Spinal cord (tissue), 9 donors: ENCODE measurements at regions not wholly inside any gene's neighbourhood (a gene's known extent, or its start where the extent isn't known, plus 50 kb on each side); places are given as distances from the start of the nearest gene placed in this dataset.

Experiments
- DNase-seq, 6 donors: peaks; one replicate each; pipeline versions ENCODE4 v3.0.0 to v3.0.0-alpha.2; 2013 to 2015; ENCODE audit warnings: low spot score in 6 of 6, low read depth in 4 of 6
- H3K27ac ChIP-seq: one replicate; pipeline ENCODE4 v1.5.1; 2013; ENCODE audit warnings: low read depth, low read length, control low read depth
- H3K27me3 ChIP-seq: one replicate; pipeline ENCODE4 v1.6.1; 2013; ENCODE audit warnings: low read length; ENCODE audit not compliant: control insufficient read depth, insufficient read depth
- H3K36me3 ChIP-seq: one replicate; pipeline ENCODE4 v1.6.1; 2013; ENCODE audit warnings: low read length; ENCODE audit not compliant: control insufficient read depth, insufficient read depth
- H3K4me1 ChIP-seq: one replicate; pipeline ENCODE4 v1.6.1; 2013; ENCODE audit warnings: low read length; ENCODE audit not compliant: control insufficient read depth, insufficient read depth
- H3K4me3 ChIP-seq: one replicate; pipeline ENCODE4 v1.5.1; 2013; ENCODE audit warnings: low read depth, low read length, control low read depth
- H3K9me3 ChIP-seq: one replicate; pipeline ENCODE4 v1.6.1; 2013; ENCODE audit warnings: low read length; ENCODE audit not compliant: control insufficient read depth, insufficient read depth
- WGBS: methylation state at CpG from one replicate; pipeline ENCODE4 v1.1.5; 2013; ENCODE audit warnings: missing lambda C conversion rate; ENCODE audit not compliant: insufficient coverage; 5-methylcytosine and 5-hydroxymethylcytosine counted together
- donor health status: healthy.

DNA sequence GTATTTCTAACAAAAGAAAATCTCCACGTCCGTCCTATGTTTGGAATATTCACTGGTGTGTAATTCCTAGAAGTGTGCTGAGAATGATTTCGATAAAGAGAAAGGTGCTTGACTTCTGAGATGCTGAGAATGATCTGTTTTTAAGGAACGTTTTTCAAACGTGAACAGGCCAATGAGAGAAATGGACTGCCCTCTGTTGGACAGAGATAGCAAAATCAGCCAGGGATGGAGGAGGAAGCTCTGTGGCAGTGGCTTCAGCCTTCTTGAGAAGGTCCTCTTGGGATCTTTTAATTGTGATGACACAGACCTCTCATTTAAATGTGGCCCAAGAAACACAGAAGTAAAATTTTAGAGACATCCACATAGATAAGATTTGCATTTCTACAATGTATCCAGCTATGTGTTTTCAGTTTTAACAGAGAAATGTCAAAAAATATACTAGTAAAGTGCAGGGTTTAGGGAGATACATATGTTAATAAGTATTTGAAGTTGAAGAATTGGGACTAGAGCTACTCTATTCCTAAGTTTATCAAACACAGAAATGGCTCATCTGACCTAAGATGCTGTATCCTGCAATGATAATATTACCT lies 84.0 kb upstream of the RCN1 start:
- H3K4me3 ChIP-seq, result no peak overlapping the region
- peaks cover 2% of the 10 kb centered on the region for H3K27me3 ChIP-seq
- H3K4me1 ChIP-seq, result peaks cover 11% of the 10 kb centered on the region
- H3K27ac ChIP-seq, result no peak overlapping the region
- 18% methylated on average over 5 of the region's 5 CpGs for WGBS
- DNase-seq, result peak in 3 of 6 donors; percentile 44 to 88 (median 81)
- no peaks in the 10 kb centered on the region for H3K9me3 ChIP-seq
- no peaks in the 10 kb centered on the region for H3K36me3 ChIP-seq

DNA sequence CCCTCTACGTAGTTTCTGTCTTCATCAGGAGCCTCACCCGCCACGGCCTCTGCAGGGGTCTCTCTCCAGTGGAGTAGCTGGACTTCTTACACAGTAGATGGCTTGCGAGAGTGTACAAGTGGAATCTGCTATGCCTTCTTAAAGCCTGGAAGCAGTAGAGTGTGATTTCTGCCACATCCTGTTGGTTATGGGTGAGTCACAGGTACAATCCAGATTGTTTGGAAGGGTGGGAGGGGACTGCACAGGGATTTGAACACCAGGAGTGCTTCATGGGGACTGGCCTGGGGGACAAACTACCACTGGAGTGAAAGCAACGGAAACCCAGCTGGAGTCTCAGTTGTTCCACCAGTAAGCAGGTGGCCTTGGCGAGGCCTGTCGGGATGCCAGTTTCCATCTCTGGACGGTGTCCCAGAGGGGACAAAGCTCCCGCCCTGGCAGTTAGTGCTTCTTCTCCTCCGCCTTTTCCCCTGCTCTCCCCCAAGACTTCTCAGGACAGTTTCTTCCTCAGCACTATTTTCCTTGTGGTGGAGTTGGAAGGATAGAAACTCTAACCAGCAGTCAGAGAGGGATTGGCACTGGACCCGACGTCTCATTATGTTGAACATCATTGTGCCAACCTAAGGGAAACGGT lies 85.0 kb upstream of the RCN1 start:
- peak in 1 of 6 donors; percentile 53 for DNase-seq
- no peaks in the 10 kb centered on the region for H3K36me3 ChIP-seq
- 93% methylated on average over 6 of the region's 13 CpGs for WGBS
- H3K27ac ChIP-seq, result no peak overlapping the region
- H3K4me1 ChIP-seq, result peaks cover 11% of the 10 kb centered on the region
- H3K27me3 ChIP-seq, result no peaks in the 10 kb centered on the region
- H3K9me3 ChIP-seq, result no peaks in the 10 kb centered on the region
- no peak overlapping the region for H3K4me3 ChIP-seq

DNA sequence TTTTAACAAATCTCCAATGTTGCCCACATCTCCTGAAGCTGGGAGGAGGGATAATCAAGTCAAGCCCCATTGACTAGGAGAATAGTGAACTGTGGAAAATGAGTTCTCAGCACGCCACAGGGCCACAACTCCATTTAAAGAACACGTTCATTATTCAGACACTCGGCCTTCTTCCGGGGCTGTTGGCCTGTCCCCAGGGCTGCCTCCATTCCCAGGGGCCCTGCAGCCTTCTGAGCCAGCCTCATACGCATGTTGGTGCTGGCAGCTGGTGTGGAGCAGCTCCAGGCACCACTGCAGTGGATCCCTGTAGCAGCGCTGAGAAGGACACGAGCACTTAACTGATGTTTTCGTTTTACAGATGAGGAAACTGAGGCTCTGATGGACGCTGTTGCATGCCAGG lies 87.5 kb upstream of the RCN1 start:
- Histone ChIP-seq H3K36me3 (no peaks in the 10 kb centered on the region), H3K27ac (no peak overlapping the region), H3K4me3 (no peak overlapping the region), H3K9me3 (no peaks in the 10 kb centered on the region), H3K27me3 (no peaks in the 10 kb centered on the region), H3K4me1 (peaks cover 11% of the 10 kb centered on the region)
- DNase-seq, result peak in 2 of 6 donors; percentile 28 to 37
- 50% methylated on average over 9 of the region's 9 CpGs for WGBS

DNA sequence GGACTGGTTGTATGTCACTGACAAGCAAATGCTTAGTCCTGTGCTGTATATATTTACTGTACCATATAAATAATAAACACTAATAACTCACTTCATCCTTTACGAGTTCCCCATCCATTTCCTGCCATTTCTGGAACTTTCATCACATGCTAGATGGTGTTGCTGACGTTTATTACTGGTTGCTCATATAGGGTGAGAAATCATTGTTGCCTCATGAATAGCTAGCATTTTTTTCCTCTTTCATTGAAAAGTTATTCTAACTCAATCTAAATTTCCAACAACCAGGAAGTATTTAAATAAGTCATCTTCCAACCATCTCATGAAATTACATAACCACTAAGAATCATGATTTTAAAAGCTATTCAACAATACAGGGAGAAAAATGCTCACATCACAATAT lies 88.6 kb upstream of the RCN1 start:
- Histone ChIP-seq H3K9me3 (no peaks in the 10 kb centered on the region), H3K27ac (no peak overlapping the region), H3K4me3 (no peak overlapping the region), H3K36me3 (no peaks in the 10 kb centered on the region), H3K4me1 (peaks cover 11% of the 10 kb centered on the region), H3K27me3 (no peaks in the 10 kb centered on the region)
- no CpG with 5 or more reads among the region's 2 CpGs for WGBS
- DNase-seq, result no peak

DNA sequence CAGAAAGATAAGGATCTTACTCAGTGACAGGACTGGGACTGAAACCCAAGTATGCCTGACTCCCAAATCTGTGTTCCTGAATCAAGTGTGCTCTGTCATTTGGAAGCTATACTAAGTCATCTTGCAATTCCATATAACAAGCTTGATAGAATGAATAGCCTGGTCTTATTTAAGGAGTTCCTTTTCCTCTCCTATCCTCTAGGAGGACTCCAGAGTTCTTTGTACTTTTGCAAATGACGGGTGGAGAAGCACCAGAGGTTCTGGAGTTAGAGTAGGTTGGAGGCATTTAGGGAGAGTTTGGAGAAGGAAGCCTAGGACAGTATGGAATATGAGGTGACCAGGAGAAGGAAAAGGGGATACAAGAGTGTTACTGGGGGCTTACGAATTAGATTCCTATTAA lies 92.9 kb upstream of the RCN1 start:
- WGBS, result 86% methylated on average over 1 of the region's 2 CpGs
- DNase-seq, result no peak
- Histone ChIP-seq H3K27ac (no peak overlapping the region), H3K27me3 (no peaks in the 10 kb centered on the region), H3K9me3 (no peaks in the 10 kb centered on the region), H3K36me3 (no peaks in the 10 kb centered on the region), H3K4me3 (no peak overlapping the region), H3K4me1 (no peaks in the 10 kb centered on the region)

DNA sequence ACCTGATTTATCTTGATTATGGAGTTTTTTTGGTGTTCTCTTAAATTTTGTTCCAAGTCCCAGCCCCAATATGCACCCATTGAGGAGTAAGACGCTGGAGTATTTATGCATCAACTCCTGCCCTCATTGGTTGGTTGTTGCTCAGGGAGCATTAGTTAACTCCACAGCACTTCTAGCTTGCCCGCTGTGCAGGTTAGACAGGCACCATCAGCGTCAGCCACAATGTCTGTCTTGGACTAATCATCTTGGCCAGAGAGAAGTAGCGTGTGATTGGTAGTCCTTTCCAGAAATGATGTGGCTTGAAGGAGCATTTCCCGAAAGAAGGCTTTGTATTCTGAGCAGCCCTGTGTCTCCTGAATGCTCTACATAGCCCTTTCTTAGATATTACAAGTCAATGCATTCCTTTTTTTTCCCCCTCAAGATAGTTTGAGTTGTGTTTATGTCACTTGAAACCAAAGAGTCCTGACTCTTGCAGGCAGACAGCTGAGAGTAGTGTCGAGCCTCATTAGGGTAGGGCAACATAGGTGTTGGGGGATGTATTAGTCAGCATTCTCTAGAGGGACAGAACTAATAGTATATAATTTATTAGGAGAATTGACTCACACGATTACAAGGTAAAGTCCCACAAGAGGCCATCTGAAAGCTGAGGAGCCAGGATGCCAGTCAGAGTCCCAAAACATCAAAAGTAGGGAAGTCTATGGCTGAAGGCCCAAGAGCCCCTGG lies 94.6 kb upstream of the RCN1 start:
- Histone ChIP-seq H3K9me3 (no peaks in the 10 kb centered on the region), H3K36me3 (no peaks in the 10 kb centered on the region), H3K27me3 (no peaks in the 10 kb centered on the region), H3K4me3 (no peak overlapping the region), H3K27ac (no peak overlapping the region), H3K4me1 (no peaks in the 10 kb centered on the region)
- no peak for DNase-seq
- 80% methylated on average over 1 of the region's 7 CpGs for WGBS

DNA sequence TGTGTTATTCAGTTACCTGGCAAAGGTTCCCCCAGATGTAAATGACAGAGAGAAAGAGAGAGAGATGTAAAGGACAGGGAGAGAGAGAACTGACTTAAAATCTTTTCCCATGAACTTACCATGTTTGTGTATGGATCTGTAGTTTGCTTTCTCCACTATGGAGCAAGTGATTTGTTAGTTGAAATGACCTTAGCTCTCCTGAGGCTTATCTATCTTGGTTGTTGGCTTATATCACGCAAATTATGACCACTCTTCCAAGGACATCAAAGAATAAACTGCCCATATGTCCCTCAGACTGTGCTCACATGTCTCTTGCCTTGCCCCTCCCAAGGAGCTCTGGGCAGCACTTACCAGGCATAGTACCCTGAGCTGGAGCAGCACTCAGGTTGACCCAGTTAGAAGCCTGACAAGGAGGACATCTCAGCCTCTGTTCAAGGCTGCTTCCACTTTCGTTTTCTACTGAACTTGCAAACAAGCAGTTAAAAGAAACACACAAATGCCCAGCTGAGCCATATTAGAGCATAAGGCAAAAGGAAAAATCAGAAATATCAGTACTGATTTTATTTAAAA lies 95.3 kb upstream of the RCN1 start:
- no peak for DNase-seq
- Histone ChIP-seq H3K36me3 (no peaks in the 10 kb centered on the region), H3K4me1 (no peaks in the 10 kb centered on the region), H3K27ac (no peak overlapping the region), H3K4me3 (no peak overlapping the region), H3K27me3 (no peaks in the 10 kb centered on the region), H3K9me3 (no peaks in the 10 kb centered on the region)
- 83% methylated on average over 1 of the region's 2 CpGs for WGBS

DNA sequence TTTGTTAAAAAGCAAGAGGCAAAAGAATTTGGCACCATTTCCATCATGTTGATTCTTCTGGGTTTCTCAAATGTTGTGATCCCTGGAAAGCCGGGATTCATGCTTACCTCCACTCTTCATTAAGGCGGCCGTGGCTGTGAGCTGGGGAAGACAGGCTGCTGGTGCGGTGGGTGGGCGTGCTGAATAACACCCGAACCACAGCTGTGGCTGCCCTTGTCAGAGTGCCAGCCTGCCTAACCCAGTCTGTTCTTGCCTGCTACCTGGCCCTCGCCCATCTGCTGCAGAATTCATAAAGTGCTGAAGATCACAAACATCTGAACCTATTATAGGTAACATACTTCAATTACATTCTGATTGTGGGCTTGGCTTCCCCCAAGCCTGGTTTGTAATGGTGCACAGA lies 95.8 kb upstream of the RCN1 start:
- Histone ChIP-seq H3K27ac (no peak overlapping the region), H3K4me1 (no peaks in the 10 kb centered on the region), H3K27me3 (no peaks in the 10 kb centered on the region), H3K9me3 (no peaks in the 10 kb centered on the region), H3K36me3 (no peaks in the 10 kb centered on the region), H3K4me3 (no peak overlapping the region)
- WGBS, result 79% methylated on average over 4 of the region's 7 CpGs
- peak in 2 of 6 donors; percentile 31 to 67 for DNase-seq

DNA sequence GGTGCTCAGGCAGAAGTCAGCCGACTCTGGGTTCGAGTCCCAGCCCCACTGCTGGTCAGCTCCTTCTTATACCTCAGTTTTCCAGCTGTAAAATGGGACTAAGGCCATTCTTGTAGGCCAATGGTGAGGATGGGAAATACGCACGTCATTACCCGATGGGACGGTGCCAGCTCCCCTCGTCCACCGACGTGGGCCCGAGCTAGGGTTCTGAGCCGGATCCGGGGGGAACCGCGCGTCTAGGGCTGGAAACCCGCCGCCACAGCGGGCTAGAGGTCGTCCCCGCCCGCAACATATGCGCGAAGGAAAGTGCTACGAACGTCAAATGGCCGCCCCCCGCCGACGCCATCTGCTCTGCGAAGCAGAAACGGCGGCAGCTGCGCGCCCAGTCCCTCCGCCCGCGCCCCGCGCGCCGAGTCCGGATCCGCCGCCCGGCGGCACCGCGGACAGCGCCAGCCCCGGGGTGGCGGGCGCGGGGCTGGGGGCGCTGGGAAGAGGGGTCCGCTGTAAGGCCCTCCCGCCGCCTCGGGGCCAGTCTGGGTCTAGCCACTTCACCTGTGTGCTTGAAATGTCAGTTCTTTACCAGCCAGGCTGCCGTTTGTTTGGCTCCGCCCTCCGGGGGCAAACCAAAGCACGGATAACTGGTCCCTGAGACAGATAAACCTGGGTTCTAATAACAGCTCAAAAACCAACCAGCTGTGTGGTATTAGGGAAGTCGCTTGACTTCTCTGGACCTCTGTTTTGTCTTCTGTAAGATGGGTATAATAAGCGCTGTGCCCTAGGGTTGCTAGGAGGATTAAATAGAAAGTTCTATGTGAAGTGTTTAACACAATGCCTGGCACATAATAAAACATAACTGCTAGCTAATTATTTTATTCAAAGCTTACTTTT lies 103.5 kb upstream of the RCN1 start:
- H3K9me3 ChIP-seq, result no peaks in the 10 kb centered on the region
- no peaks in the 10 kb centered on the region for H3K36me3 ChIP-seq
- peaks cover 11% of the 10 kb centered on the region for H3K4me1 ChIP-seq
- H3K27me3 ChIP-seq, result no peaks in the 10 kb centered on the region
- H3K4me3 ChIP-seq, result peak overlapping the region; percentile 16
- 7% methylated on average over 58 of the region's 64 CpGs for WGBS
- no peak overlapping the region for H3K27ac ChIP-seq
- peak in 2 of 6 donors; percentile 67 to 70 for DNase-seq
